NT2/D1 (cell line): ENCODE measurements at regions not wholly inside any gene's neighbourhood (a gene's known extent, or its start where the extent isn't known, plus 50 kb on each side); places are given as distances from the start of the nearest gene placed in this dataset.

Experiments
- DNase-seq: peaks from one replicate; pipeline ENCODE4 v3.0.0-alpha.2; 2011; ENCODE audit warnings: low read depth, low spot score
- H3K27me3 ChIP-seq: 2 replicates; pipeline ENCODE4 v1.6.0; 2011; ENCODE audit warnings: mild to moderate bottlenecking; ENCODE audit not compliant: insufficient read length, insufficient read depth
- H3K36me3 ChIP-seq: 2 replicates; pipeline ENCODE4 v1.6.1; 2011; ENCODE audit warnings: mild to moderate bottlenecking, low read length, mixed read lengths; ENCODE audit not compliant: insufficient read depth, insufficient read length
- H3K4me1 ChIP-seq: 2 replicates; pipeline ENCODE4 v1.5.1; 2011; ENCODE audit not compliant: insufficient read depth, insufficient read length
- H3K4me3 ChIP-seq: 2 replicates; pipeline ENCODE4 v1.5.1; 2011; ENCODE audit warnings: low read depth; ENCODE audit not compliant: insufficient read length
- H3K9ac ChIP-seq: 2 replicates; pipeline ENCODE4 v1.6.0; 2011; ENCODE audit warnings: low read depth; ENCODE audit not compliant: insufficient read length
- H3K9me3 ChIP-seq: 2 replicates; pipeline ENCODE4 v1.5.1; 2011; ENCODE audit warnings: mild to moderate bottlenecking, low read length; ENCODE audit not compliant: insufficient read depth
- SUZ12 ChIP-seq: IDR thresholded peaks from 2 replicates; pipeline ENCODE4 v1.6.1; 2011; ENCODE audit not compliant: insufficient read length, insufficient read depth; ENCODE audit errors: extremely low read depth
- YY1 ChIP-seq: IDR thresholded peaks from 2 replicates; pipeline ENCODE4 v1.6.1; 2011; ENCODE audit not compliant: insufficient read length, insufficient read depth
- ZNF274 ChIP-seq: IDR thresholded peaks from 2 replicates; pipeline ENCODE4 v1.6.1; 2011; ENCODE audit warnings: mild to moderate bottlenecking, low read depth, low read length

DNA sequence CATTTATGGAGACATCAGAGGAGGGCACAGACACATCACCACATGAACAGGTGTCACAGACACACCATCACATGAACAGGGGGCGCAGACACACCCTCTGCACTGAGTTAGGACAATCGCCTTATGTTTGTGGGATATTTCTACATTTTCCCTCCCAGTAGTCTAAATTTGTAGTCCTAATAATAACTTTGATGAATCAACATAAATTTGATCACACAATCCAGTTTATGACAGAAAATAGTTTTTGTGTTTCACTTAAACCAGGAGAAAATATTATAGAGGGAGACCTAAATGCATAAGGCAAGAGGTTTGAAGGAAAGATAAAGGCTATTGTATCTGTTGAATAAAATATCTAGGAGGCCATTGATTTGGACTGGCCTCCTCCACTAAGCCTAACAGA, 195.7 kb downstream of the GPX5 start:
- no peak overlapping the region for H3K4me3 ChIP-seq
- H3K4me1 ChIP-seq: no peaks in the 10 kb centered on the region
- no peaks in the 10 kb centered on the region for H3K36me3 ChIP-seq
- TF ChIP-seq SUZ12: no peak
- TF ChIP-seq YY1: no peak
- TF ChIP-seq ZNF274: no peak
- H3K27me3 ChIP-seq: no peaks in the 10 kb centered on the region
- DNase-seq: no peak
- no peak overlapping the region for H3K9ac ChIP-seq
- no peaks in the 10 kb centered on the region for H3K9me3 ChIP-seq

DNA sequence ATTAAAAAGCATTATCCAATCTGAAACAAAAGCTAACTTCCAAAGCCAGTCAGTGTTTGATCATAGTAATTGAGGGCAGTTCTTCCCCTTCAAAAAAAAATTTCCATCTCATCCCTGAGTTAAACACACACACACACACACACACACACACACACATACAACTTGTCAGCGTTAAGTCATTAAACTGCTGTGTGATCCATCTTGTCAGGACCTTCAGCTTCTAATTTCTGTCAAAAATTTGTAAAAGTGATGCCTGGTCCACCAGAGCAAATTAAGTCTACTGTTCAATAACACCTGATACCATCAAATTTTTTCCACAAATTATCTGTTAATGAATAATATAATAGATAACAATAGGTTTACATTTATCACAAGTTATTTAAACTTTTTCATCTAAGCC, 198.7 kb downstream of the GPX5 start:
- H3K9me3 ChIP-seq: no peaks in the 10 kb centered on the region
- no peak overlapping the region for H3K9ac ChIP-seq

DNA sequence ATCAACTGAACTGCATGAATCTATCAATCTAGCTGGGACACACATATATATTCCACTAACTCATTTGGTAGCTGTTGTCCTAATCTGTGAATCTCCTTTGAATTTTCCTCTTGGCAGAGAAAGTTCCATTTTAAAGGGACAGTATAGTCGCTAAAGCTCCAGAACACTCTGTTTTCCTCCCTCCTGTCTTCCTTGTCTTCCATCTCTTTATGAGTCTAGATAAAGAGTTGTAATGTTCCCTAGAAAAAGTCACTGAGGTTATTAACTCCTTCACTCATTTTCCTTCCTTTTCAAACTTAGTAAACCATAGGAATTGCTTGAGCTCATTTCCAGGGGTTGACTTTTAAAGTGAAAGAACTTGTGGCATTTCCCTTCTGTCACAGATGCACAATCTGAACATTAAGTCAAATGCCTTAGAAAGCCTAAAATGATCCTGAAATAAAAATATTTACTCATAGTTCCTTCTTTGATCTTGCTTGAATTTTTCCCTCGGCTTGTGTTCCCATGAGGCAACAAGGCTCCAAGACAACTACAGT, 198.4 kb downstream of the TRIM27 start:
- H3K4me3 ChIP-seq: no peak overlapping the region
- TF ChIP-seq ZNF274 (no peak), YY1 (no peak), SUZ12 (no peak)
- no peaks in the 10 kb centered on the region for H3K9me3 ChIP-seq
- H3K36me3 ChIP-seq: no peaks in the 10 kb centered on the region
- H3K4me1 ChIP-seq: no peaks in the 10 kb centered on the region
- peaks cover under 1% of the 10 kb centered on the region for H3K27me3 ChIP-seq
- no peak for DNase-seq
- no peak overlapping the region for H3K9ac ChIP-seq

More for the DNA sequence above, 198.7 kb downstream of the GPX5 start:
- no peak for TF ChIP-seq ZNF274
- TF ChIP-seq SUZ12: no peak
- TF ChIP-seq YY1: no peak
- DNase-seq: no peak
- no peaks in the 10 kb centered on the region for H3K4me1 ChIP-seq
- no peaks in the 10 kb centered on the region for H3K36me3 ChIP-seq
- H3K4me3 ChIP-seq: no peak overlapping the region
- no peaks in the 10 kb centered on the region for H3K27me3 ChIP-seq

DNA sequence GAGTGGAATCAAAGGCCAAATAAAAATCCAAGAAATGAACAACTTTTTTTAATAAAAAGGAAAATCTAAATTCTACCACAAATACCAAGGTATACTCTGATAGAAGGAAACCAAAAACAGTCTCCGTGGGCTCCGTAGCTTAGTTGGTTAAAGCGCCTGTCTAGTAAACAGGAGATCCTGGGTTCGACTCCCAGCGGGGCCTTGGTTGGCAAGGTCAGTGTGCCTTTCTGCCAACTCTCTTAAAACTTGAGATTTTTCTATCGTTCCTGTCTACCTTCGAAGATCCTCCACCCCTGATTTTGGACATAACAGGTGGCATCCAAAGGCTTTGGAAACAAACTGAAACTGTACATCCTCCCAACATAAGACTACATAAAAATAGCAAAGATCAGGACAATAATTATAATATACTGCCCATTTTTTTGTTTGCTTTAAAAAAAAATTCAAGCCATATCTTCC, 197.9 kb downstream of the TRIM27 start:
- Histone ChIP-seq H3K9ac (no peak overlapping the region), H3K4me1 (no peaks in the 10 kb centered on the region), H3K36me3 (no peaks in the 10 kb centered on the region), H3K4me3 (no peak overlapping the region), H3K9me3 (no peaks in the 10 kb centered on the region), H3K27me3 (peaks cover 6% of the 10 kb centered on the region)
- no peak for DNase-seq
- TF ChIP-seq SUZ12 (no peak), YY1 (no peak), ZNF274 (no peak)

DNA sequence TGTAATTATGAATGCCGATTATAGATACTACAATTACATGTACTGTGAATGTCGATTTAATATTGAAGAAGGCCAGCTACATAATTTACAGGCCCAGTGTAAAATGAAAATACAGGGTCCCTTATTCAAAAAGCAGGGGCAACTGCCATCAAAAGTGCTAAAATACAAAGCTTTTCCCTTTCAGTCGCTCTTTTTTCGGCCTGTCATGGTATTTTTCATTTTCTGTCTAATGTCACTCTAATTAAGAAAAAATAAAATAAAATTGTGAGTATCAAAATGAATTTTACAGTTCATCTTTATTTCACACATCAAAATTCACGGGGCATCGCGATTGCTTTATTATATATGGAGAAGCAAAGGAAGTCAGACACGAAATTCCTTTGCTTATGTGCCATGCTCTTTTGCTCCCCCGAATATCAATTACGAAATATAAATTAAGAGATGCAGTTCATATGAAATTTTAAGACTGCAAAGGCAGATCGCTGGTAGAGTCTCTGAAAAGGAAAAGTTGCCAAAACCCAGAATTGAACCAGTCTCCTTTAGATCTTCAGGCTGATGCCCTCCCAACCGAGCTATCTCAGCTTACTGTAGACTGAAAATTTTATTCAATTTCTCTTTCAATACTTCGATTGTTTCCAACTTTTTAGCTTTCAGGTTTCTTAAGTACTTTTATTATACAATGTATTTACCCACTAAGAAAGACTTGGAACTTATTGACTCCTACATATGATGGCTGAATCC, 197.0 kb downstream of the TRIM27 start:
- H3K4me1 ChIP-seq: no peaks in the 10 kb centered on the region
- no peak overlapping the region for H3K4me3 ChIP-seq
- H3K36me3 ChIP-seq: no peaks in the 10 kb centered on the region
- no peak for DNase-seq
- H3K9me3 ChIP-seq: no peaks in the 10 kb centered on the region
- peaks cover 14% of the 10 kb centered on the region for H3K27me3 ChIP-seq
- TF ChIP-seq SUZ12 (no peak), YY1 (no peak), ZNF274 (no peak)
- H3K9ac ChIP-seq: no peak overlapping the region

DNA sequence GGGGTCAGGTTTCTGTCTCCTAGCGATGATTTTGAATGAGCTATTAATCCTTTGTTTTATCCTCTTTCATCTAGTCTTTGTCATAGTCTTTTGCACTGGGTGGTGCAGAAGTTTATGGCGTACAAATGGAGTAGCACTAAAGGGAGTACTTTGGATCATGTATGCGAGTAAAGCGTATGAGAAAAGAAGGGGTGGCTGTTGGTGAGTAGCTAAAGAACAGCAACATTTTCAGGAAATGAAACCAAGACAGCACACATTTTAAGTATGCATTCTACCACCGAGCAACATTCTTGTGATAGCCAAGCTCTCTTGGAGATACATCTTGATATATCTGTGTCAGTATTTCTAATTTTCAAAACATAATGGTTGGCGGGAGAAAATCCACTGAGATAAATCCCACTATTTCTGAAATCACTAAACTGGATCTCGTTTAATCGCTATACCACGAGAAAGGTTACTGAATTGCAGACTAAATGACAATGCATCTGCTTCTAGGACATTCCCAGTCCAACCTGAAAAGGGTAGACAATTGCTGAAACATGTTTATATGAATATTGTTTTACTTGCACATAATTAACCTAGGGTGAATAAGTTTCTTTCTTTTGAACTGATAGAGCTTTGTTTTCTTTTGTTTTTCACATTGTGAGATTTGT, 196.1 kb downstream of the TRIM27 start:
- TF ChIP-seq ZNF274 (no peak), SUZ12 (no peak), YY1 (no peak)
- no peaks in the 10 kb centered on the region for H3K4me1 ChIP-seq
- H3K9ac ChIP-seq: no peak overlapping the region
- no peak overlapping the region for H3K4me3 ChIP-seq
- no peaks in the 10 kb centered on the region for H3K36me3 ChIP-seq
- H3K9me3 ChIP-seq: no peaks in the 10 kb centered on the region
- peaks cover 20% of the 10 kb centered on the region for H3K27me3 ChIP-seq
- no peak for DNase-seq

DNA sequence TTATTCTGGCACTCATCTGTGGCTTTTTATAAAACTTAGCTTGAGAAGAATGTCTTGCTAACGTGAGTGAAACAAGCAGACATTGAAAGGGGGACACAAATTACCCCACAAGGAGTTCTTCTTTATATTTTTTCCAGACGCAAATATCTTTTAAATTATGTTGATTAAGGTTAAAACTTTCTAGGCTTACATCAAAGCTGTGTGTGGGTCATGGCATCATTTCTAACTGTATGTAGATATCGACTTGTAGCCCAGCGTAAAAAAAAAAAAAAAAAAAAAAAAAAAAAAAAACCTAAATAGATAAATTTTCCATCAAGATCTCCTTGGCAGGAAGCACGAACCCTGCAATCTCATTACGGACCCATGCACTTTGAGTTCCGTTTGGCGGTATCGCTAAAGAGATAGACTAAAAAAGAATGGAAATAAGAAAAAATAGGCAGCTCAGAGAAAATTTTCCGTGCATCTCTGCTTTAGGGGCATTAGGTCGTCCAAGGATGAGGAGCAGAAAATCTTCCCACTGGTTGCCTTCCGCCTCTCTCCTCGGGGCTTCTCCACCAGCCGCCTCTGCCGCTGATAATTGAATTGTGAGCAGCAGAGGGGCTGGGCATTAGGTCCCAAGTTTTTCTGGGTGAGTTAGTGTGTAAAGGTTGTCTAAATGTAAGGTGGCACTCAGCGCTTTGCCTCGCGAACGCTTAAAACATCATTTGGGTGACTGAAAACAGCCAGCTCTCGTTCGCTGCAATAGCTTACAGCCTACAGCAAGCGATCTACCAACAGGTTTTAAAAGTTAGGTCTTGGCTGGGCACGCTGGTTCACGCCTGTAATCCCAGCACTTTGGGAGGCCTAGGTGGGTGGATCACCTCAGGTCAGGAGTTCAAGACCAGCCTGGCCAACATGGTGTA, 194.0 kb downstream of the TRIM27 start:
- no peak for TF ChIP-seq ZNF274
- no peak for TF ChIP-seq YY1
- TF ChIP-seq SUZ12: no peak
- Histone ChIP-seq H3K27me3 (peaks cover 26% of the 10 kb centered on the region), H3K9ac (peak overlapping the region; percentile 42), H3K4me1 (no peaks in the 10 kb centered on the region), H3K4me3 (peak overlapping the region; percentile 69), H3K9me3 (no peaks in the 10 kb centered on the region), H3K36me3 (no peaks in the 10 kb centered on the region)
- DNase-seq: no peak
